Mucosa of descending colon (tissue), 3 donors: ENCODE measurements at regions not wholly inside any gene's neighbourhood (a gene's known extent, or its start where the extent isn't known, plus 50 kb on each side); places are given as distances from the start of the nearest gene placed in this dataset.

Experiments used
- ATAC-seq: fragments of 200-7000 bp; cut with Tn5 transposase; one replicate; pipeline ENCODE4 v1.9.1; 2020; ENCODE audit warnings: mild to moderate bottlenecking, moderate library complexity
- DNase-seq, 3 donors: peaks; one replicate each; pipeline ENCODE4 v3.0.0-alpha.2; 2020
- H3K36me3 ChIP-seq: fragments of 200-600 bp; one replicate; pipeline ENCODE4 v1.8.0; 2021; ENCODE audit warnings: low read depth, mild to moderate bottlenecking
- H3K4me1 ChIP-seq: fragments of 200-600 bp; one replicate; pipeline ENCODE4 v1.8.0; 2021; ENCODE audit warnings: low read depth, mild to moderate bottlenecking
- H3K4me3 ChIP-seq: fragments of 200-600 bp; one replicate; pipeline ENCODE4 v1.8.0; 2021; ENCODE audit warnings: mild to moderate bottlenecking
- H3K9me3 ChIP-seq: fragments of 200-600 bp; one replicate; pipeline ENCODE4 v1.8.0; 2021; ENCODE audit warnings: mild to moderate bottlenecking
- intact Hi-C, 2 donors: fragments of 100-400 bp; cut with DNase I in 1 of 2; cut with micrococcal nuclease in 1 of 2; formaldehyde crosslinking; loops; one replicate each; pipeline versions ENCODE4 v1.11.0 to v1.11.1; 2022; cut with DNase I, micrococcal nuclease
- TF ChIP-seq, protein P1 (sequence below): fragments of 200-600 bp; IDR thresholded peaks from one replicate; pipeline ENCODE4 v1.8.0; 2022; ENCODE audit warnings: antibody characterized with exemption, mild to moderate bottlenecking
- donor health status: DM: no; HTN: no; CAD: no; lungs with moderate emphysema.
- donor health status: DM: no; HTN: no; CAD: no.
- donor health status: DM: no; HTN: yes; CAD: no.

DNA sequence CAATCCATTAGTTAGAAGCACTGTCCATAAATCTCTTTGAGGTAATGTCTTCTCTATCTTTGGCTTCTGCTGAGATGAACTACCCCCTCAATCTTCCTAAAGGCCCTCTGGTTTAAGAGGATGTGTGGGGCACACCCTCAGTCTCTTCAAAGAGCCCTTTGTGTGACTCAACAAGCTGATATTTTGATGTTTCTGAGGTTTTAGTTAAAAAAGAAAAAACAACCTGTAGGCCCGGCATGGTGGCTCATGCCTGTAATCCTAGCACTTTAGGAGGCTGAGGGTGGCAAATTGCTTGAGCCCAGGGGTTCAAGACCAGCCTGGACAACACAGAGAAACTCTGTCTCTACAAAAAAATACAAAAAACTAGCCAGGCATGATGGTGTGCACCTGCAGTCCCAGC is 593.5 kb downstream of the TMEM182 start:
- no peaks in the 10 kb centered on the region for H3K4me1 ChIP-seq
- no peak overlapping the region for H3K4me3 ChIP-seq
- intact Hi-C loops = no loop called here
- DNase-seq (no peak), ATAC-seq (no peak)
- H3K9me3 ChIP-seq = no peaks in the 10 kb centered on the region
- TF ChIP-seq, protein P1, sequence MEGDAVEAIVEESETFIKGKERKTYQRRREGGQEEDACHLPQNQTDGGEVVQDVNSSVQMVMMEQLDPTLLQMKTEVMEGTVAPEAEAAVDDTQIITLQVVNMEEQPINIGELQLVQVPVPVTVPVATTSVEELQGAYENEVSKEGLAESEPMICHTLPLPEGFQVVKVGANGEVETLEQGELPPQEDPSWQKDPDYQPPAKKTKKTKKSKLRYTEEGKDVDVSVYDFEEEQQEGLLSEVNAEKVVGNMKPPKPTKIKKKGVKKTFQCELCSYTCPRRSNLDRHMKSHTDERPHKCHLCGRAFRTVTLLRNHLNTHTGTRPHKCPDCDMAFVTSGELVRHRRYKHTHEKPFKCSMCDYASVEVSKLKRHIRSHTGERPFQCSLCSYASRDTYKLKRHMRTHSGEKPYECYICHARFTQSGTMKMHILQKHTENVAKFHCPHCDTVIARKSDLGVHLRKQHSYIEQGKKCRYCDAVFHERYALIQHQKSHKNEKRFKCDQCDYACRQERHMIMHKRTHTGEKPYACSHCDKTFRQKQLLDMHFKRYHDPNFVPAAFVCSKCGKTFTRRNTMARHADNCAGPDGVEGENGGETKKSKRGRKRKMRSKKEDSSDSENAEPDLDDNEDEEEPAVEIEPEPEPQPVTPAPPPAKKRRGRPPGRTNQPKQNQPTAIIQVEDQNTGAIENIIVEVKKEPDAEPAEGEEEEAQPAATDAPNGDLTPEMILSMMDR = no peak
- no peaks in the 10 kb centered on the region for H3K36me3 ChIP-seq

DNA sequence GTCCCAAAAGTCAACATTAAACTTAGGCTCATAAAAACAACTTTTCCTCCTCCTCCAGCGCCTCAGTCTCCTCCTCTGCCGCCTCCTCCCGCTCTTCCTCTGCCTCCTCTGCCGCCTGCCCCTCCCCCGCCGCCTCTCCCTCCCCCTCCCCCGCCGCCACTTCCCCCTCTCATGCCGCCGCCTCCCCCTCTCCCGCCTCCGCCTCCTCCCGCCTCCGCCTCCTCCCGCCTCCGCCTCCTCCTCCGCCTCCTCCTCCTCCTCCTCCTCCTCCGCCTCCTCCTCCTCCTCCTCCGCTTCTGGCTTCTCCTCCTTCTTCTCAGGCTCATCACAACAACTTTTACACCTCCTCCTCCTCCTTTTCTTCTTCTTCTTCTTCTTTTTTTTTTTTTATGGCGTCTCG is 599.9 kb downstream of the TMEM182 start:
- H3K4me3 ChIP-seq = no peak overlapping the region
- H3K36me3 ChIP-seq = no peaks in the 10 kb centered on the region
- no peaks in the 10 kb centered on the region for H3K4me1 ChIP-seq
- ATAC-seq (no peak), DNase-seq (no peak)
- no peaks in the 10 kb centered on the region for H3K9me3 ChIP-seq
- TF ChIP-seq, protein P1 = no peak
- intact Hi-C loops = no loop called here

DNA sequence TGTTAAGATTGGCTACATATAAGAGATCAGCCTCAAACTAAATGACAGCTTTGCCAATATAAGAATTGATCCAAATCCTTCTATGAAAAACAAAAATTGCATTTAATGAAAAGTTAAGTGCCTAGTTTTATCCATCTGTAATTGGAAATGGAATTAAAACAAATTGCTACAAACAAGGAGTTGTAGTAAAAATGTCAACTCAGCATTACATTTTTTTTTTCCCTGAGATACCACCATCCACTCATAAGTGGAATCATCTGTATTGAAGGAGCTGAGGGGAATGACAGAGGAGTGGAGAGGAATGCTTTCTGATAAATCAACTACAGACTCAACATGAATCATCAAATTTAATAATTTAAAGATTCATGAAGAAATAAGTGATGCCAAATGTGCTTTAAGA is 601.8 kb downstream of the TMEM182 start:
- no peak for ATAC-seq
- no peak overlapping the region for H3K4me3 ChIP-seq
- intact Hi-C loops = no loop called here
- H3K36me3 ChIP-seq = no peaks in the 10 kb centered on the region
- no peak for DNase-seq
- no peaks in the 10 kb centered on the region for H3K4me1 ChIP-seq
- TF ChIP-seq, protein P1 = no peak
- no peaks in the 10 kb centered on the region for H3K9me3 ChIP-seq

DNA sequence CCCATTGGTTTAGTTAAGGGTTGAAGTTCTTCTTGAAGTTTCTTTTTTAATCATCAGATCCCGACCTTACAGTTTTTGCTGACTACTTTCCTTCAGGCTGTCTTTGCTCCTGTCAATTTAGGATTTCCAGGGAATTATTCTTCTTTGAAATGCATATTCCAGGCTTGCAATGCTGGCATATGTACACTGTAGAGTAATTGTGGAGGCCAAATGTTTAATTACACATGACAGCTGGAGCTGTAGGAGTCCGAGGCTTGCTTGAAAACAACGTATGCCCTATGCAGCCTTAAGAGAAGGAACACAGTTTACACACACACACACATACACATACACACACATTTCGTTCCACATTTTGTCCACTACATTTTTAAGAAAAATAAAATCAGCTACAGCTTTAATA is 602.3 kb downstream of the TMEM182 start:
- TF ChIP-seq, protein P1 = no peak
- Histone ChIP-seq H3K36me3 (no peaks in the 10 kb centered on the region), H3K4me1 (no peaks in the 10 kb centered on the region), H3K9me3 (no peaks in the 10 kb centered on the region), H3K4me3 (no peak overlapping the region)
- DNase-seq (no peak), ATAC-seq (no peak)
- intact Hi-C loops = no loop called here

DNA sequence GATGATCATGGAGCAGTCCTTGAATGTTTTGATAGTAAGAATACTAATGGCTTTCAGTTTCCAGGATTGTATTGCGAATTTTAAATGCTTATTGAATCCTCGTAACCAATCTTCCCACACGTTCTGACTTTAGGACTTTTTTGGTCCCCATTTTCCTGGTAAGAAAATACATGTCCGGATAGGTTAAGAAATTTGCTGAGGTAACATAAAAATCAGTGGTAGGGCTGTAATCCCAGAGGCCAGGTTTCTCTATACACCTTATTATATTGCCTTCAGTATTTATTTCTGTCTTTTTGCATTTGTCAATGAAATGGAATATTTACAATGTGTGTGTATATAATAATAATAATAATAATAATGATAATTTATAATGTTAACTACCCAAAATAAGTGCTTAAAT is 603.2 kb downstream of the TMEM182 start:
- Histone ChIP-seq H3K4me3 (no peak overlapping the region), H3K4me1 (no peaks in the 10 kb centered on the region), H3K9me3 (no peaks in the 10 kb centered on the region), H3K36me3 (no peaks in the 10 kb centered on the region)
- TF ChIP-seq, protein P1 = no peak
- no peak for DNase-seq
- intact Hi-C loops = no loop called here
- ATAC-seq = no peak

DNA sequence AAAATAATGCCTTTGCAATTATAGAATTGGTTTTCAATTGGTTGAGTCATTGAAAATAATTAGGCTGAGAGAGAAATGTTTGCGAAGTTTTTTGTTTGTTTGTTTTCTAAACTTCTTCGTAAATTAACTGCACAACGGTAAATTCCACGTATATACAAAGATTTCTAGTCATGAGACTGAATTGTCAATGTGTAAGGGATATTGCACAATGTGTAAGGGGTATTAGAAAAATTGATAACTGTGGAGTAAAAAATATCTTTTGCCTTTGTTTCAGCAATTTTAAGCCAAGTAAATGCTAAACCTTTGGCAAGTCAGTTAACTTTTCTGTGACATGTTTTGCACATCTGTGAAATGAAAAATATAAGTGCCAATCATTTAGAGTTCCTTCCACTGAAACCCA is 606.0 kb downstream of the TMEM182 start:
- intact Hi-C loops = no loop called here
- TF ChIP-seq, protein P1 = no peak
- ATAC-seq (no peak), DNase-seq (no peak)
- Histone ChIP-seq H3K4me3 (no peak overlapping the region), H3K4me1 (no peaks in the 10 kb centered on the region), H3K9me3 (no peaks in the 10 kb centered on the region), H3K36me3 (no peaks in the 10 kb centered on the region)
